Large intestine (tissue), 3 donors: ENCODE measurements at regions not wholly inside any gene's neighbourhood (a gene's known extent, or its start where the extent isn't known, plus 50 kb on each side); places are given as distances from the start of the nearest gene placed in this dataset.
"Not testable (repeated sequence)": the region's sequence is repeated elsewhere in the genome, so short reads cannot be mapped to it uniquely, and the experiment has no call there.

ENCODE experiments used
- DNase-seq, 2 donors: peaks; one replicate each; pipeline versions ENCODE4 v3.0.0 to v3.0.0-alpha.2; 2013
- H3K27ac ChIP-seq: one replicate; pipeline ENCODE4 v1.5.1; 2013; ENCODE audit warnings: low read length
- H3K27me3 ChIP-seq: 2 replicates; pipeline ENCODE4 v1.6.1; 2013; ENCODE audit warnings: low read length; ENCODE audit not compliant: control insufficient read depth, insufficient read depth
- H3K36me3 ChIP-seq: 2 replicates; pipeline ENCODE4 v1.6.1; 2013; ENCODE audit warnings: low read length; ENCODE audit not compliant: control insufficient read depth, insufficient read depth
- H3K4me1 ChIP-seq: one replicate; pipeline ENCODE4 v1.6.1; 2013; ENCODE audit warnings: low read length; ENCODE audit not compliant: control insufficient read depth, insufficient read depth
- H3K4me3 ChIP-seq: one replicate; pipeline ENCODE4 v1.5.1; 2013; ENCODE audit warnings: low read length
- H3K9me3 ChIP-seq: one replicate; pipeline ENCODE4 v1.6.1; 2013; ENCODE audit warnings: mild to moderate bottlenecking, low read depth, low read length, moderate library complexity; ENCODE audit not compliant: control insufficient read depth
- WGBS: methylation state at CpG from one replicate; pipeline ENCODE4 v1.1.5; 2013; ENCODE audit warnings: low lambda C conversion rate; ENCODE audit not compliant: insufficient coverage; 5-methylcytosine and 5-hydroxymethylcytosine counted together

DNA sequence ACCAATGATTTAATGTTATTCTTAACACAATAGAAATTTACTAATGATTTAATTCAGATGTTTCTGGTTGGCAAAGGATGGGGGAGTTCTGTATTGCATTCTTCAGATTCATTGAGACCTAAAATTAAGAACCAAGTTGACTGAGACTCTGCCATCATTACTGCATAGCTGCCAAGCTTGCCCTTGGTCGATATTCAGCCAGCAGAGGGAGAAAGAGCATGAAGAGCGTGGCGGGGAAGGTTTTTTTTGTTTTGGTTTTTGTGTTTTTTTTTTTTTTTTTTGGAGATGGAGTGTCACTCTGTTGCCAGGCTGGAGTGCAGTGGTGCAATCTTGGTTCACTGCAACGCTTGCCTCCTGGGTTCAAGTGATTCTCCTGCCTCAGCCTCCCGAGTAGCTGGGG, 659.4 kb upstream of the EEF2KMT start:
- Histone ChIP-seq H3K36me3 (no peaks in the 10 kb centered on the region), H3K9me3 (no peaks in the 10 kb centered on the region), H3K27me3 (no peaks in the 10 kb centered on the region), H3K27ac (no peak overlapping the region), H3K4me1 (no peaks in the 10 kb centered on the region), H3K4me3 (no peak overlapping the region)
- DNase-seq, result no peak
- no CpG with 5 or more reads among the region's 5 CpGs for WGBS

DNA sequence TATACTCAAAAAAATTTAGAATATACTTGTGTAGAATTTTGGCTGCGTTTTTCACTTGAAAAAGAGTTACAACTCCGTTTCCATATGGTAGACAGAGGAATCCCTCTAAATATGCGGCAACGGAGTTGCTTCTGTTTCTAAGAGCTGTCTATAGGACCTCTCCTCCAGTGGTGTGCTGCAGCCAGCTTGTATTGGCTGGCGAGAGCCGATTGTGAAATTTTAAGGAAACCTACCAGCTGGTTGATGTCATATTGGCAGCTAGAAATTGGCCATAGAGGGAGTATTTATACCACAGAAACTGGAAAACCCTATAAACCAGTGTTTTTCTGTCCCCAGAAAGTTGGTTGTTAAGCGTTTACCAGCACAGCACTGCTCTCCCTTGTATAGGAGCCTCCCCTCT, 655.8 kb upstream of the EEF2KMT start:
- WGBS, result 100% methylated on average over 1 of the region's 7 CpGs
- H3K36me3 ChIP-seq, result no peaks in the 10 kb centered on the region
- no peaks in the 10 kb centered on the region for H3K27me3 ChIP-seq
- H3K27ac ChIP-seq, result no peak overlapping the region
- H3K9me3 ChIP-seq, result no peaks in the 10 kb centered on the region
- no peak overlapping the region for H3K4me3 ChIP-seq
- no peaks in the 10 kb centered on the region for H3K4me1 ChIP-seq
- DNase-seq, result no peak

DNA sequence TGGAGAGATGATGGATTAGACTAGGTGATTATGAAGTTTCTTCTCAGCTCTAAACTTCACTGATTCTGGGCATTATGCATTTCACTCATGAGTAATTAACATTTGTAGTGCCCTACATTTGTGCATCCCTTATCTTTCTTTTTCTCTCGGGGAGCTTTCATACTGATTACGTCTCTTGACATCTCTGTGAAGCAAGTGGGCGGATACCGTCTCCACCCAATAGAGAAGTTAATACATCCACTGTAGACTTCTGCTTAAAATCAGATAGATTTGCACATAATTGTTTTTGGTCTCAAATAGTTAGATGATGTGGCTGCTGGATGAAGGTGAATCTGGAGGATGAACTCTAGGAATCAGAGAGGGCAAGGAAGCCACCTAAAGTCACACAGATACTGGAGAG, 653.6 kb upstream of the EEF2KMT start:
- Histone ChIP-seq H3K27me3 (no peaks in the 10 kb centered on the region), H3K4me3 (no peak overlapping the region), H3K4me1 (no peaks in the 10 kb centered on the region), H3K9me3 (no peaks in the 10 kb centered on the region), H3K36me3 (no peaks in the 10 kb centered on the region), H3K27ac (no peak overlapping the region)
- 80% methylated on average over 2 of the region's 4 CpGs for WGBS
- no peak for DNase-seq

DNA sequence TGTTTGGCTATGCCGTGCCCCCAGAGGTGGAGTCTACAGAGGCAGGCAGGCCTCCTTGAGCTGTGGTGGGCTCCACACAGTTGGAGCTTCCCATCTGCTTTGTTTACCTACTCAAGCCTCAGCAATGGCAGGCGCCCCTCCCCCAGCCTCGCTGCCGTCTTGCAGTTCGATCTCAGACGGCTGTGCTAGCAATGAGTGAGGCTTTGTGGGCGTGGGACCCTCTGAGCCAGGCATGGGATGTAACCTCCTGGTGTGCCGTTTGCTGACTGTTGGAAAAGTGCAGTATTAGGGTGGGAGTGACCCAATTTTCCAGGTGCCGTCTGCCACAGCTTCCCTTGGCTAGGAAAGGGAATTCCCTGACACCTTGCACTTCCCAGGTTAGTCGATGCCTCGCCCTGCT, 652.8 kb upstream of the EEF2KMT start:
- WGBS, result no CpG with 5 or more reads among the region's 11 CpGs
- H3K27me3 ChIP-seq, H3K36me3 ChIP-seq, DNase-seq, H3K4me3 ChIP-seq, H3K4me1 ChIP-seq, H3K9me3 ChIP-seq, H3K27ac ChIP-seq: not testable (repeated sequence)

DNA sequence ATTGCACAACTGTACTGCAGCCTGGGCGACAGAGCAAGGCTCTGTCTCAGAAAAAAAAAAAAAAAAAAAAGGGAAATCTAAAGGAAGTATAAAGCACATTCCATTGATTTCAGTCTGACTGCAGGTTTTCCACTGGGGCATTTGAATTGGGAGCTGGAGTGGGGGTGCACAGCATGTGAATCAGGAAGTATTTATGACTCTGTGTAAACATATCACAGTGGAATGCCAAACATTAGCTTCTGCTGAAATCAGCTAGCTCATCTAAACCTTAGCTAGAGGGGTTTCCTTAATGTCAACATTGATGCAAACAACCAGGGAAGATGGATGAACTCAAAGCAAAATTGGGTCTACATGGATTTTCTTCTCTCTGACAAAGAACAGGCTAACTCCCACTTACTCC, 641.0 kb upstream of the EEF2KMT start:
- no peaks in the 10 kb centered on the region for H3K27me3 ChIP-seq
- H3K9me3 ChIP-seq, result no peaks in the 10 kb centered on the region
- DNase-seq, result peak in 1 of 2 donors; percentile 3
- H3K36me3 ChIP-seq, result no peaks in the 10 kb centered on the region
- no peaks in the 10 kb centered on the region for H3K4me1 ChIP-seq
- H3K4me3 ChIP-seq, result no peak overlapping the region
- H3K27ac ChIP-seq, result no peak overlapping the region
- no CpG with 5 or more reads among the region's 1 CpG for WGBS

DNA sequence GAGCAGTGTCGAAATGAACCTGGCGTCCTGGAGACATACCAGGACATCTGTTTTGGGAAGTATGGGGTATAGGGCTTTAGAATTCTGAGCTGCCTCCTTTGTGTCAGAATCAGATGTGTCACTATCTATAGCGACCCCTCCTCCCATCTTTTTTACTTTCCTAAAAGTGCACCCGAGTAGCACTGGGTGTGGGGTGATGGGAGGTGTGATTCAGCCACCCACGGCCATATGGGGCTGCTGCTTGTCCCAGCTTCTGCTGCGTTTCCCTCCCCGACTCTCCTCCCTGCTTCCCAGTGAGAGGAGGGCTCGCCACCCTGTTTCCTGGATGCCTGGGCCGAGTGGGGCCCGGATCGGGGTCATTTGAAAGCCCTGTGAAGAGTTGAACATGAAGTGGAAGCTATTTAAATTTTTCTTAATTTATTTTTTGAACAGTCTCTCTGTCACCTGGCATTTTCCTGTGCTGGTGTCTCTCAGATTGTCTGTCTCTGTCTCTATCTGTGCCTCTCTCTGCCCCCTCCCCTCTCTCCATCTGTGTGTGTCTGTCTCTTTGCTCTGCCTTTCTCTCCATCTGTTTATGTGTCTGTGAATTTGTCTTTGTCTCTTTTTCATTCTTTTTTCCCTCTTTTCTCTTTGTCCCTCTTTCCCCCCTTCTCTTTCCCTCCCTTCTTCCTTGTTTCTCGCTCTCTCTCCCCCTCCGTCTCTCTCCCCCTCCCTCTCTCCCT, 638.8 kb upstream of the EEF2KMT start:
- Histone ChIP-seq H3K4me3 (no peak overlapping the region), H3K36me3 (no peaks in the 10 kb centered on the region), H3K4me1 (no peaks in the 10 kb centered on the region), H3K27me3 (no peaks in the 10 kb centered on the region), H3K9me3 (no peaks in the 10 kb centered on the region), H3K27ac (no peak overlapping the region)
- DNase-seq, result no peak
- 81% methylated on average over 4 of the region's 13 CpGs for WGBS

DNA sequence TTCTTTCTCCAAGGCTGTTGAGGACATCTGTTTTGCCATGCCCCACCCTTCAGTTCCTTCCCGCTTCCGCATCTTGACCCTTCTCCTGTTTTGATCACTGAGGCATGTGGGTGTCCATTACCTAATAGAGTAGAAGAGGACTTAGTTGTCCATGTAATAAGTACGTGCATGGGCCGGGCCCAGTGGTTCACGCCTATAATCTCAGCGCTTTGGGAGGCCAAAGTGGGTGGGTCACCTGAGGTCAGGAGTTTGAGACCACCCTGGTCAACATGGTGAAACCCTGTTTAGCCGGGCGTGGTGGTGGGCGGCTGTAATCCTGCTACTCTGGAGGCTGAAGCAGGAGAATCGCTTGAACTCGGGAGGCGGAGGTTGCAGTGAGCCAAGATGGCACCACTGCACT, 637.8 kb upstream of the EEF2KMT start:
- H3K4me3 ChIP-seq, result no peak overlapping the region
- no peaks in the 10 kb centered on the region for H3K27me3 ChIP-seq
- no peaks in the 10 kb centered on the region for H3K4me1 ChIP-seq
- H3K36me3 ChIP-seq, result no peaks in the 10 kb centered on the region
- no peak overlapping the region for H3K27ac ChIP-seq
- DNase-seq, result no peak
- no peaks in the 10 kb centered on the region for H3K9me3 ChIP-seq
- WGBS, result no CpG with 5 or more reads among the region's 12 CpGs

DNA sequence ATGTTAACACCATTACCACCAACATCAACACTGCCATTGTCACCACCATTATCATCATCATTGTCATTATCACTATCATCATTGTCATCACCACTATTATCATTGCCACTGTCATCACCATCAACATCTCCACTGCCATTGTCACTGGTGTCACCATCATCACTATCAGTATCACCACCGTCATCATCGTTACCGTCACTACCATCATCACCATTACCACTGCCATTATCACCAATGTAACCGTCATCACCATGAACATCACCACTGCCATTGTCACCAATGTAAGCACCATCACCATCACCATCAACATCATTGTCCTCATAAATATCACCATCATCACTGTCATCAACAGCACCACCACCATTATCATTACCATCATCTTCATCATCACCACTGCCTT, 633.2 kb upstream of the EEF2KMT start:
- no peak for DNase-seq
- Histone ChIP-seq H3K4me3 (no peak overlapping the region), H3K36me3 (no peaks in the 10 kb centered on the region), H3K27me3 (no peaks in the 10 kb centered on the region), H3K4me1 (no peaks in the 10 kb centered on the region), H3K27ac (no peak overlapping the region), H3K9me3 (no peaks in the 10 kb centered on the region)
- 100% methylated on average over 2 of the region's 4 CpGs for WGBS

DNA sequence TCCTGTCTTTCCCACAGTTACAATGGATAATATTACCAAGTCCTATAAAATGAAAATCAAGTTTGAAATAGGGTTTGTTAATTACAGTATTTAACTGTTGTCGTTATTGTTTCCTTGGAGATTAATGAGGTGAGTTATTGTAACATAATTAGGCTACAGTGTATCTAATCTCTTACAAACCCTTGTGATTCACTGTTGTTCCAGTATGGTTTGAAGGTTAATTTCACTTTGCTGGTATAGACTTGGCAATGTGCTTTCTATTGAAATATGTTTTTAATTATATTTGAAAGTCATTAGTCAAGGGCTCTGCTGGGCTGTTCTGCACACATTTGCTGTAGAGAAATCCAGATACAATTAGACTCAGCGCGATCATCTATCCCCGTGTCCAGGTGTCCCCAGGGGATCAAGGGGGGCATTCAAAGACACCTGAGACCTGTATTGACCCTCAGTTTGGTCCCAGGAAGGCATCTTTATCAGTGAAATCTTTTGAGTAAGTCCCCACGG, 624.6 kb upstream of the EEF2KMT start:
- H3K27me3 ChIP-seq, result no peaks in the 10 kb centered on the region
- H3K36me3 ChIP-seq, result no peaks in the 10 kb centered on the region
- no peaks in the 10 kb centered on the region for H3K9me3 ChIP-seq
- WGBS, result no CpG with 5 or more reads among the region's 5 CpGs
- H3K27ac ChIP-seq, result no peak overlapping the region
- no peak for DNase-seq
- H3K4me1 ChIP-seq, result no peaks in the 10 kb centered on the region
- no peak overlapping the region for H3K4me3 ChIP-seq

DNA sequence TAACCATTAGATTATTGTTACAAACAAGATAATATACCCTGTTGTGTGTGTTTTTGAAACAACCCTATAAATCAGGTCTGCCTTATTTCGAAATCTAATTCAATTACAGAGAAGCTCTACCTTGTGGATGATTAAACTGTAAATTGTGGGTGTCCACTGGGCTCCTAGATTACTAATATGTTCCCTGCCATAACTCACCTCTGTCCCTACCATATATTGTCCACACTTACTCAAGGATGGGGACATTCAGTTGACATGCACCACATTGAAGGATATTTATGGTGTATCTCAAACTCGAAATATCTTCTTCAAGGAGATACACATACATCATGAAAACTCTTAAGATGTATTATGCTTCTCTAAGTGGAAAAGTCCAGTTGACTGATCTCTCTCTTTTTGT, 617.6 kb upstream of the EEF2KMT start:
- no CpG with 5 or more reads among the region's 2 CpGs for WGBS
- Histone ChIP-seq H3K4me1 (no peaks in the 10 kb centered on the region), H3K27ac (no peak overlapping the region), H3K9me3 (no peaks in the 10 kb centered on the region), H3K4me3 (no peak overlapping the region), H3K36me3 (no peaks in the 10 kb centered on the region), H3K27me3 (no peaks in the 10 kb centered on the region)
- DNase-seq, result no peak

DNA sequence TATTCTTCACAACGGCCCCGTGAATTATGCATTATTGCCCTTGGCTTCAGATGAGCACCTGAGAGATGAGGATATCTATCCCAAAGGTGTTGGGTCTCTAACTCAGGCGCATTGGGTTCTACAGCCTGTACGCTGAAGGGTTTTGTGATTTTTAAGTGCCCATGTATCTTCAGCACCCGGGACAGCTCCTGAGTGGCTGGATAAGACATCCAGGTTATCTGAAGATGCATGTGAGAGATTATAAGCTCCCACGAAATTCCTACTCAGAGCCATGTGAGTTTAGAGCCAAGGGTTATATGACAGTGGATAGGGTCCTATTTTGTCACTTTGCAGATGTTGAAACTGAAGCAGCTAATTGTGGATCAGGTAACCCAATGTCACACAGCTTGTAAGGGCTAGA, 612.3 kb upstream of the EEF2KMT start:
- Histone ChIP-seq H3K4me1 (no peaks in the 10 kb centered on the region), H3K36me3 (no peaks in the 10 kb centered on the region), H3K27ac (no peak overlapping the region), H3K9me3 (no peaks in the 10 kb centered on the region), H3K4me3 (no peak overlapping the region), H3K27me3 (no peaks in the 10 kb centered on the region)
- DNase-seq, result no peak
- WGBS, result 83% methylated on average over 1 of the region's 6 CpGs
